NCI-H2196 (cell line): ENCODE measurements at regions not wholly inside any gene's neighbourhood (a gene's known extent, or its start where the extent isn't known, plus 50 kb on each side); places are given as distances from the start of the nearest gene placed in this dataset.

Source experiments
- DNase-seq: peaks from one replicate; lab custom pipeline; 2025; ENCODE audit not compliant: unreplicated experiment; lab: John Stamatoyannopoulos, UW

GRCh38 chr17:33809748-33810147, 445.3 kb upstream of the CCL2 start:
- DNase-seq = no peak

- no peak for DNase-seq
Measured at GRCh38 chr17:33811004-33811760, 443.9 kb upstream of the CCL2 start.

GRCh38 chr17:33811984-33812577, 443.0 kb upstream of the CCL2 start:
- no peak for DNase-seq

GRCh38 chr17:33814852-33815251, 440.2 kb upstream of the CCL2 start:
- no peak for DNase-seq

- no peak for DNase-seq
Measured at GRCh38 chr17:33816036-33816435, 439.0 kb upstream of the CCL2 start.

GRCh38 chr17:33816842-33817617, 438.1 kb upstream of the CCL2 start:
- no peak for DNase-seq

- DNase-seq = no peak
Measured at GRCh38 chr17:33819539-33819938, 435.5 kb upstream of the CCL2 start.

GRCh38 chr17:33832262-33832661, 422.8 kb upstream of the CCL2 start:
- DNase-seq = no peak

GRCh38 chr17:33837281-33837680, 417.8 kb upstream of the CCL2 start:
- DNase-seq = no peak

- no peak for DNase-seq
Measured at GRCh38 chr17:33838281-33838680, 416.8 kb upstream of the CCL2 start.

GRCh38 chr17:33847900-33848299, 407.2 kb upstream of the CCL2 start:
- DNase-seq = no peak

GRCh38 chr17:33848433-33848832, 406.7 kb upstream of the CCL2 start:
- no peak for DNase-seq

- no peak for DNase-seq
Measured at GRCh38 chr17:33854596-33854995, 400.5 kb upstream of the CCL2 start.

- DNase-seq = no peak
Measured at GRCh38 chr17:33858121-33858520, 397.0 kb upstream of the CCL2 start.

- DNase-seq = no peak
Measured at GRCh38 chr17:33858682-33859081, 396.4 kb upstream of the CCL2 start.

GRCh38 chr17:33862772-33863602, 392.1 kb upstream of the CCL2 start:
- DNase-seq = no peak

- DNase-seq = no peak
Measured at GRCh38 chr17:33864758-33865229, 390.3 kb upstream of the CCL2 start.

GRCh38 chr17:33868899-33869298, 386.2 kb upstream of the CCL2 start:
- no peak for DNase-seq

- DNase-seq = no peak
Measured at GRCh38 chr17:33870936-33871335, 384.1 kb upstream of the CCL2 start.

GRCh38 chr17:33871720-33872540, 383.2 kb upstream of the CCL2 start:
- no peak for DNase-seq
